ENCODE measurements at regions not wholly inside any gene's neighbourhood (a gene's known extent, or its start where the extent isn't known, plus 50 kb on each side); places are given as distances from the start of the nearest gene placed in this dataset.

DNA sequence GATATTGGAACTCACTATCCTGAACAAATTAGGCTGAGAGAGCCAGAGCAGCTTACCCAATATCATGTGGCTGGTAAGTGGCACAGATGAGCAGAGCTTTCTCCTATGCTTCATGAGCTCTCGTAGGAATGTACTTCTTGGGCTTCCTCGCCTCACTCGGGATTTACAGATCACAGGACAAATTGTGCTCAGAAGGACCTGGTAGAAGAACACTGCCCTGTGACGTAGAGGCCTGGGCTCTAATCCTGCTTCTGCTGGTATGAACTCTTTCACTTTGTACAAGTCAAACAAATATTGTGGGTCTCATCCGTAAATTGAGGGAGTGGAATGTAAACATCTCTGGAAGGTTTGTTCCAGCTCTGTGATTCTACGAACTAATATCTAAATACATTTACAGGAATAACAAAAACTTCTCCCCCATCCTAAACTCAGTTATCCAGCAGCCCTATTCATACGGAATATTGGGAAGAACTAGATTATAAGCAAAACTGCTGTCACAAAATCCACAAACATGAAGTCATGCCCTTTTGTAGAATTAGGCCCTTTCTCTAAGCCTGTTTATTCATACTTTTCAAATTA, 187.6 kb downstream of the CLIC5 start:
- no peaks in the 10 kb centered on the region for H4K20me1 ChIP-seq (ENCODE audit: control insufficient read depth, extremely low read depth, insufficient read depth, low read length)
- no peaks in the 10 kb centered on the region for H3K79me2 ChIP-seq (ENCODE audit: control insufficient read depth, insufficient read depth, low read length)
- no peaks in the 10 kb centered on the region for H3K36me3 ChIP-seq (ENCODE audit: control insufficient read depth in 2 of 2, extremely low read depth in 1 of 2, insufficient read depth in 2 of 2, low read length in 2 of 2)
- no peaks in the 10 kb centered on the region for H3K27me3 ChIP-seq (ENCODE audit: control insufficient read depth, extremely low read depth, insufficient read depth, low read length)
- H3K4me1 ChIP-seq (ENCODE audit: control insufficient read depth, extremely low read depth, insufficient read depth, low read length): peaks cover 4% of the 10 kb centered on the region
- no peaks in the 10 kb centered on the region for H3K9me3 ChIP-seq (ENCODE audit: control insufficient read depth, low read depth, low read length)
- no peaks in the 10 kb centered on the region for H3K9me1 ChIP-seq (ENCODE audit: control insufficient read depth, extremely low read depth, insufficient read depth, low read length)
- DNase-seq (ENCODE audit: low read depth, low spot score): no peak
- no peak overlapping the region for H3K27ac ChIP-seq (ENCODE audit: control insufficient read depth, insufficient read depth, low read length)
- H3K4me2 ChIP-seq (ENCODE audit: control insufficient read depth, extremely low read depth, insufficient read depth, low read depth, low read length): no peak overlapping the region
- H3K9ac ChIP-seq (ENCODE audit: control insufficient read depth, extremely low read depth, insufficient read depth, low read length): no peak overlapping the region
- dilution Hi-C loops (cut with MboI; ENCODE audit: extremely low pct_ligation_motif_present, low sequenced_read_pairs): no loop called here
- no peak for FAIRE-seq
- TF ChIP-seq EZH2 (IDR thresholded peaks at IDR 0.05; ENCODE audit: low read length): no peak
- TF ChIP-seq, protein P1, sequence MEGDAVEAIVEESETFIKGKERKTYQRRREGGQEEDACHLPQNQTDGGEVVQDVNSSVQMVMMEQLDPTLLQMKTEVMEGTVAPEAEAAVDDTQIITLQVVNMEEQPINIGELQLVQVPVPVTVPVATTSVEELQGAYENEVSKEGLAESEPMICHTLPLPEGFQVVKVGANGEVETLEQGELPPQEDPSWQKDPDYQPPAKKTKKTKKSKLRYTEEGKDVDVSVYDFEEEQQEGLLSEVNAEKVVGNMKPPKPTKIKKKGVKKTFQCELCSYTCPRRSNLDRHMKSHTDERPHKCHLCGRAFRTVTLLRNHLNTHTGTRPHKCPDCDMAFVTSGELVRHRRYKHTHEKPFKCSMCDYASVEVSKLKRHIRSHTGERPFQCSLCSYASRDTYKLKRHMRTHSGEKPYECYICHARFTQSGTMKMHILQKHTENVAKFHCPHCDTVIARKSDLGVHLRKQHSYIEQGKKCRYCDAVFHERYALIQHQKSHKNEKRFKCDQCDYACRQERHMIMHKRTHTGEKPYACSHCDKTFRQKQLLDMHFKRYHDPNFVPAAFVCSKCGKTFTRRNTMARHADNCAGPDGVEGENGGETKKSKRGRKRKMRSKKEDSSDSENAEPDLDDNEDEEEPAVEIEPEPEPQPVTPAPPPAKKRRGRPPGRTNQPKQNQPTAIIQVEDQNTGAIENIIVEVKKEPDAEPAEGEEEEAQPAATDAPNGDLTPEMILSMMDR (optimal IDR thresholded peaks at IDR 0.05 in 1 of 3, IDR thresholded peaks at IDR 0.05 in 1 of 3, conservative IDR thresholded peaks at IDR 0.05 in 1 of 3; ENCODE audit: extremely low read depth in 1 of 3, insufficient read depth in 2 of 3, low read length in 3 of 3): no peak
- no peak overlapping the region for H3K4me3 ChIP-seq (ENCODE audit: control insufficient read depth in 2 of 3, extremely low read depth in 1 of 3, insufficient read depth in 2 of 3, low read depth in 1 of 3, low read length in 3 of 3)
- H2AFZ ChIP-seq (ENCODE audit: control insufficient read depth, low read length): no peak overlapping the region

GRCh38 chr6:45822873-45823272, 192.8 kb downstream of the CLIC5 start:
- DNase-seq (ENCODE audit: low read depth, low spot score) (no peak), FAIRE-seq (no peak)
- H3K4me3 ChIP-seq (ENCODE audit: control insufficient read depth in 2 of 3, extremely low read depth in 1 of 3, insufficient read depth in 2 of 3, low read depth in 1 of 3, low read length in 3 of 3): no peak overlapping the region
- H3K4me2 ChIP-seq (ENCODE audit: control insufficient read depth, extremely low read depth, insufficient read depth, low read depth, low read length): no peak overlapping the region
- dilution Hi-C loops (cut with MboI; ENCODE audit: extremely low pct_ligation_motif_present, low sequenced_read_pairs): no loop called here
- no peak overlapping the region for H3K27ac ChIP-seq (ENCODE audit: control insufficient read depth, insufficient read depth, low read length)
- no peaks in the 10 kb centered on the region for H3K27me3 ChIP-seq (ENCODE audit: control insufficient read depth, extremely low read depth, insufficient read depth, low read length)
- no peaks in the 10 kb centered on the region for H3K9me3 ChIP-seq (ENCODE audit: control insufficient read depth, low read depth, low read length)
- no peak for TF ChIP-seq EZH2 (IDR thresholded peaks at IDR 0.05; ENCODE audit: low read length)
- TF ChIP-seq, protein P1 (optimal IDR thresholded peaks at IDR 0.05 in 1 of 3, IDR thresholded peaks at IDR 0.05 in 1 of 3, conservative IDR thresholded peaks at IDR 0.05 in 1 of 3; ENCODE audit: extremely low read depth in 1 of 3, insufficient read depth in 2 of 3, low read length in 3 of 3): no peak
- H2AFZ ChIP-seq (ENCODE audit: control insufficient read depth, low read length): no peak overlapping the region
- no peaks in the 10 kb centered on the region for H3K4me1 ChIP-seq (ENCODE audit: control insufficient read depth, extremely low read depth, insufficient read depth, low read length)
- no peaks in the 10 kb centered on the region for H3K9me1 ChIP-seq (ENCODE audit: control insufficient read depth, extremely low read depth, insufficient read depth, low read length)
- no peak overlapping the region for H3K9ac ChIP-seq (ENCODE audit: control insufficient read depth, extremely low read depth, insufficient read depth, low read length)
- H4K20me1 ChIP-seq (ENCODE audit: control insufficient read depth, extremely low read depth, insufficient read depth, low read length): no peaks in the 10 kb centered on the region
- no peaks in the 10 kb centered on the region for H3K79me2 ChIP-seq (ENCODE audit: control insufficient read depth, insufficient read depth, low read length)
- H3K36me3 ChIP-seq (ENCODE audit: control insufficient read depth in 2 of 2, extremely low read depth in 1 of 2, insufficient read depth in 2 of 2, low read length in 2 of 2): no peaks in the 10 kb centered on the region
